Fibroblast of gingiva (primary cell): ENCODE measurements at regions not wholly inside any gene's neighbourhood (a gene's known extent, or its start where the extent isn't known, plus 50 kb on each side); places are given as distances from the start of the nearest gene placed in this dataset.
"Not testable (repeated sequence)": the region's sequence is repeated elsewhere in the genome, so short reads cannot be mapped to it uniquely, and the experiment has no call there.

Experiments used
- DNase-seq: peaks from one replicate; pipeline ENCODE4 v3.0.0-alpha.2; 2011; ENCODE audit warnings: low read depth

GRCh38 chr4:152063621-152064240 is 302.9 kb upstream of the GATB start:
- DNase-seq: no peak

GRCh38 chr4:152062936-152063620 is 302.3 kb upstream of the GATB start:
- DNase-seq: no peak

- no peak for DNase-seq
These were observed 293.9 kb upstream of the GATB start for GRCh38 chr4:152054731-152055130.

- DNase-seq: no peak
These were observed 291.7 kb upstream of the GATB start for GRCh38 chr4:152052451-152053057.

GRCh38 chr4:152051332-152051731 is 290.5 kb upstream of the GATB start:
- not testable (repeated sequence) for DNase-seq

- DNase-seq: no peak
These were observed 289.3 kb upstream of the GATB start for GRCh38 chr4:152050106-152050505.

- no peak for DNase-seq
These were observed 286.6 kb upstream of the GATB start for GRCh38 chr4:152047451-152047850.

GRCh38 chr4:152045807-152046571 is 285.2 kb upstream of the GATB start:
- no peak for DNase-seq

- DNase-seq: no peak
These were observed 284.6 kb upstream of the GATB start for GRCh38 chr4:152045449-152045806.

GRCh38 chr4:152044331-152045036 is 283.7 kb upstream of the GATB start:
- no peak for DNase-seq

- DNase-seq: no peak
These were observed 280.5 kb upstream of the GATB start for GRCh38 chr4:152041295-152041694.

- no peak for DNase-seq
These were observed 278.9 kb upstream of the GATB start for GRCh38 chr4:152039691-152040090.

GRCh38 chr4:152039023-152039481 is 278.2 kb upstream of the GATB start:
- DNase-seq: no peak

GRCh38 chr4:152038238-152038637 is 277.4 kb upstream of the GATB start:
- DNase-seq: no peak

- no peak for DNase-seq
These were observed 276.6 kb upstream of the GATB start for GRCh38 chr4:152037435-152037834.

- DNase-seq: no peak
These were observed 272.8 kb upstream of the GATB start for GRCh38 chr4:152033621-152034020.

- DNase-seq: peak; percentile 46
These were observed 271.9 kb upstream of the GATB start for GRCh38 chr4:152032722-152033131.

- DNase-seq: no peak
These were observed 268.8 kb upstream of the GATB start for GRCh38 chr4:152029631-152030030.

- no peak for DNase-seq
These were observed 267.3 kb upstream of the GATB start for GRCh38 chr4:152028131-152028530.

GRCh38 chr4:152024881-152025280 is 264.1 kb upstream of the GATB start:
- DNase-seq: no peak

GRCh38 chr4:152023674-152024073 is 262.9 kb upstream of the GATB start:
- DNase-seq: no peak

- no peak for DNase-seq
These were observed 261.7 kb upstream of the GATB start for GRCh38 chr4:152022543-152022942.
